Cardiac septum (tissue), 1 donor: ENCODE measurements at regions not wholly inside any gene's neighbourhood (a gene's known extent, or its start where the extent isn't known, plus 50 kb on each side); places are given as distances from the start of the nearest gene placed in this dataset.
"Not testable (repeated sequence)": the region's sequence is repeated elsewhere in the genome, so short reads cannot be mapped to it uniquely, and the experiment has no call there.

ENCODE experiments used
- DNase-seq: peaks from one replicate; pipeline ENCODE4 v3.0.0-alpha.2; 2020; ENCODE audit warnings: low spot score
- intact Hi-C: fragments of 100-400 bp; cut with DNase I; formaldehyde crosslinking; loops from one replicate; pipeline ENCODE4 v1.14.0; 2022
- donor health status: DM: no; HTN: no; CAD: no.

GRCh38 chr1:70490153-70490552, 79.1 kb downstream of the CTH start:
- DNase-seq = no peak
- intact Hi-C loops = no loop called here

- intact Hi-C loops = no loop called here
- DNase-seq = no peak
Observed at GRCh38 chr1:70495370-70495769, 84.3 kb downstream of the CTH start.

DNA sequence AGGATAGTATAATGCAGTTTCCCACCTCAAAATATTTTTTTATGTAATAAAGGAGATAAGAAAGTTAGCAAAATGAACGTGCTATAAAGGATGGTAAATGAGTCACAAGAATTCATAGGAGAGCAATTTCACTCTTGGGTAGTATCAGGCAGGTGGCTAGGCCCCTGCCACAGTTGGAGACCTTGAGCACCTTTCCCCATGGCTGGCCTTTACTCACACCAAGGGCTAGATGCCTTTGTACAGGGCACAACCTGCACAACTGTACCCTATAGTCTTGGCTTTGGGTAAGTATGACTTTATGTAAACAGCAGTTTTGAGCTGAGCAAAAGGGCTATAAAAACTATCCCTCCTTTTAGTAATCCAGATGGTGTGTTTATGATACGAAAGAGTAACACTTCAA, 85.1 kb downstream of the CTH start:
- intact Hi-C loops = no loop called here
- no peak for DNase-seq

DNA sequence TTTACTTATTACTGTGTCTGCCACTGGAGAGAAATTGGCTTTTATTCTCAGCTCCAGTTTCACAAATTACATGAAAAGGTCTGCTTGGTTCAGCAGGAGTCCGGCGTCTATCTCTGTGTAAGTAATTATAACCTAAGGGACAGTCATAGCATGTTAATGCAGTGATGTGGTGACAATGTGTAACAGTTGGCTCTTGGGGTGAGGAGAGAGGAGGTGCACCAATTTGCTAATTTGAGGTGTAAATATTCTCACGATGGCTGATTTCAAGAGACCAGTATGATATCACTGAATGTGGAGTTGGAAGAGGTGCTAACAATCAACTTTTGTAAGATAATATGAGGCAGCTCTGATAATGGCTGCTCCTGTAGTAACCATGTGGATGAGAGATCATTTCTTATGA, 86.1 kb downstream of the CTH start:
- intact Hi-C loops = no loop called here

GRCh38 chr1:70498666-70499065, 87.6 kb downstream of the CTH start:
- intact Hi-C loops = no loop called here
- no peak for DNase-seq

More for the DNA sequence above, 86.1 kb downstream of the CTH start:
- no peak for DNase-seq

DNA sequence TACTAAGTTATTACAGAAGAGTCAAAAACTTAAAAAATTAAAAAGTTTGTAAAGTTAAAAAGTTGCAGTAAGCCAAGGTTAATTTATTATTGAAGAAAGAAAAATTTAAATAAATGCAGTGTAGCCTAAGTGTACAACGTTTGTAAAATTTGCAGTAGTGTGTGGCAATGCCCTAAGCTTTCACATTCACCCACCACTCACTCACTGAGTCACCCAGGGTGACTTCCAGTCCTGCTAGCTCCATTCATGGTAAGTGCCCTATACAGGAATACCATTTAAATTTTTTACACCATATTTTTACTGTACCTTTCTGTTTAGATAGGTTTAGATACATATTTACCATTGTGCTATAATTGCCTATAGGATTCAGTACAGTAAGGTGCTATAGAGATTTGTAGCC, 88.6 kb downstream of the CTH start:
- intact Hi-C loops = no loop called here
- no peak for DNase-seq

- DNase-seq = no peak
- intact Hi-C loops = no loop called here
Observed at GRCh38 chr1:70503358-70503757, 92.3 kb downstream of the CTH start.

GRCh38 chr1:70504176-70504820, 93.2 kb downstream of the CTH start:
- no peak for DNase-seq
- intact Hi-C loops = no loop called here

DNA sequence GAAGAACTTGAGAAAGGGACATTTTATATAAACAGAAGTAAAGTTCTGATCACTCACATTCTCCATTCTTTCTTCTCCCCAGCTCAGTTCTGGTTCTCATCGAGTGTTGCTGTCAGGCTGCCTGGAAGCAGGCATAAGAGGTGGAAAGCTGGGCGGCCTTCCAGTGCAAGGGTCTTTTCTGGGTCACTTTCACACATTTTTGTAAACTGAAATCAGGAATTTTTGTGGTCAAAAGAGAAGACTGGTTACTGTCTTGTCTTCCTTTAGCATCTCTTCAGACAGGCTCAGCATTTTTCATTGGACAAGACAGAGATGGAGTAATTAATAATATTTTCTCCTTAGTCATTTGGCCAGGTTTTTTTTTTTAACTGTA, 93.7 kb downstream of the CTH start:
- intact Hi-C loops = no loop called here
- DNase-seq = no peak

DNA sequence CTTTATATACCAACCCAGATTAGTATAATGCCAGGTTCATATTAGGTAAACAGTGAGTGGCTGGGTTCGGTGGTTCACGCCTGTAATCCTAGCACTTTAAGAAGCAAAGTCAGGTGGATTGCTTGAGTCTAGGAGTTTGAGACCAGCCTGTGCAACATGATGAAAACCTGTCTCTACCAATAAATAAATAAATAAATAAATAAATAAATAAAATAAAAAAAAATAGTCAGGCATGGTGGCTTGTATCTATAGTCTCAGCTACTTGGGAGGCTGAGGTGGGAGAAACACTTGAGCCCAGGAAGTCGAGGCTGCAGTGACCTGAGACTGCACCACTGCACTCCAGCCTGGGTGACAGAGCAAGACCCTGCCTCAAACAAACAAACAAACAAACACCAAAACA, 96.9 kb downstream of the CTH start:
- intact Hi-C loops, DNase-seq: not testable (repeated sequence)

DNA sequence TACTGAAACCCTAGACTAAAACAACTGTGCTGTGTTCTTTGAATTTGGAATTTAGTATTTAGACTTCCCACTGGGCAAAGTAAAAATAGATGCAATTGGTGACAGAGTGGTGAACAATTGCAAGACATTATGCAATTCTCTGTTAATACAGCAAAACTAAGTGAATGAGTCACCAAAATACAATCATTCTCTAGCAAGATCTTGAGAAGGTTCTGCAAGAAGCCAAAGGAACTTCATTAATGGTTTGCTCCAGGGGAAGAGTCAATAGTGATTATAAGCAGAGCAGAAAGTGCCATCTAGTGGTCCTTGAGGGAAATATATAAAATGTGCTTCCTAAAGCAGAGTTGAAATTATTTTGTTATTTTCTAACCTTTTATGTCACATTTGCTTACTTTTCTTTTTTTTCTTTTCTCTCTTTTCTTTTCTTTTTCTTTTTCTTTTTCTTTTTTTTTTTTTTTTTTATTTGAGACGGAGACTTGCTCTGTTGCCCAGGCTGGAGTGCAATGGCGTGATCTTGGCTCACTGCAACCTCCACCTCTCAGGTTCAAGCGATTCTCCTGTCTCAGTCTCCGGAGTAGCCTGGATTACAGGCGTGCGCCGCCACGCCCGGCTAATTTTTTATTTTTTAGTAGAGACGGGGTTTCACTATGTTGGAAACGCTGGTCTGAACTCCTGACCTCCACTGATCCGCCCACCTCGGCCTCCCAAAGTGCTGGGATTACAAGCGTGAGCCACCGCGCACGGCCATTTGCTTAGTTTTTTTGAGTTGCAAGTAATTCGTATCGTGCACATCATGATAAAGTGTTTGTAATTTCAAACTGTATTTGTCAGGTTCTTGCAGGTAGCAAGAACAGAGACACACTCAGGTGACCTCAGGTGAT, 99.2 kb downstream of the CTH start:
- no peak for DNase-seq
- intact Hi-C loops = loop anchor here (5.0 kb wide), 2 partner anchors 68 to 378 kb away; no protein-coding TSS in a partner anchor

- intact Hi-C loops = no loop called here
- no peak for DNase-seq
Observed at GRCh38 chr1:70517444-70517843, 106.4 kb downstream of the CTH start.

DNA sequence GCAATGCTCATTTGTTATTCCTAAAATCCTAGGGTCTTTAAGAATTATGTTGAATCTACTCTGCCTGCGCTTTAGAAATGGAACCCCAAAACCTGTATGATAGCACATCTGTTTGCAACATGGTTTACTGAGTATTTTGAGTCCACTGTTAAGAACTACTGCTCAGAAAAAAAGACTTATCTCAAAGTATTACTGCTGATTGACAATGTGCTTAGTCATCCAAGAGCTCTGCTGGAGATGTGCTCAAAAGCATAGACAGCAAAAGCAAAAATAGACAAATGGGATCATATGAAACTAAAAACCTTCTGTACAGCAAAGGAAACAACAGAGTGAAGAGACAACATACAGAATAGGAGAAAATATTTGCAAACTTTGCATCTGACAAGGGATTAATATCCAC, 107.0 kb downstream of the CTH start:
- intact Hi-C loops = no loop called here
- no peak for DNase-seq

DNA sequence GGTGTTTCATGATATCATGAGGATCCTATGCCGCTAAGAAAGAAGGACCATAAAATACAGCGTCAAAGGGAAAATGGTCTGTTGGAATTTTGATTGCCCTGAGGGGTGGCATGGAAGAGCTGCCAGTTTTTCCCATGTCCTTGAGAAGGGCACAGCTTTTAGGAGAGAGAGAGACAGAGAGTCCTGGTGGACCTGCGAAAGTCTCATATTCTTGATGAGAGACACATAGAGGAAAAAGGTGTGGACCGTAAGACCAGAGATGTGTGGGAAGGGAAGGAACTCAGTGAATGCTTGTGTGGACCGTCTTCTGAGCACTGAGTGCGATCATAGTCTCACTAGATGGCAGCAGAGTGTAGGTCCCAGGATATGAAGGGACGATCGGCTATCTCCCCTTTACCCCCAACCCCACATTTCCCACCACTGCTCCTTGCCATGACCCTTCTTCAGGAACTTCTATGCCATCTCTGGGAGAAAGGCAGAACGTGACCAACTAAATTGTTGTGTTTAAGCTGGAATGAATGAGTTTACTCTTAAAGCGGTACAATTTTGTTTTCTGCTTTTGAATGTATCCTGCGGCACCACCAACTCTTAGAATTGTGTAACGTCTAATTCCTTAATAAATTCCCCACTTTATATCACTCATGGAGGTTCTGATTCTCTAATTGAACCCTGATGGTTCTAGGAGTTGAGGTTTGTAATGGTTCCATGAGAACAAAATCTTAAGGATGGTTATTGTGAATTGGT, 117.7 kb downstream of the CTH start:
- intact Hi-C loops = loop anchor here (2.0 kb wide), 1 partner anchor 522 kb away; no protein-coding TSS in a partner anchor
- no peak for DNase-seq

DNA sequence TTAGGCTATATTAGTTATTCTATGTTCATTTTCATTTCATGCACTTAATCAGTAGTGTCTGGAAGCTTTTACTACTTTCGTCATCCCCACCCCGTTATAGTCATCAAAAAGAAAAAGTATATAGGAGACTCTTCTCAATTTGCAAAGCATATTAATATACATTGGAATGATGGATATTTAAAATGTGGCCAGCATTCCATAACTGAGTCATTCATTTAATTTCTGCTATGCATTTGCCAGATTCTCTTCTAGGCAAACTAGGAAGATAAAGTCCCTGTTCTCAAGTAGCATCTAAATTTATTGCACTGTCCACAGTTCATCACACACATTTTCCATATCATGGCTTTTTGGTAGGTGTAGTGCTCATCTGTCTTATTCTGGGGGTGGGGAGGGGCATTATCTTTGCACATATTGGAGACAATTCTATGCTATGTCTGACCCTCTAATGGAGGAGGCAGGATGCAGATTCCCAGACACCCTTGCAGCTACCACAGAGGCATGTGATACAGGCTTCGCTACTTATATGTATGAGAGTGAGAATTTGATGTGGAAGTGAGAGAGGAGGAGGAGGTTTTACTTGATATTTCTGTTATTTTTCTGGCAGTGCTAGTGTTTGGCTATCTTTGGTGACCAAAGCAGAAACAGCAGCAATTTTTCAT, 125.8 kb downstream of the CTH start:
- intact Hi-C loops = no loop called here
- DNase-seq = no peak

GRCh38 chr1:70537788-70538187, 126.7 kb downstream of the CTH start:
- DNase-seq = no peak
- intact Hi-C loops = no loop called here

DNA sequence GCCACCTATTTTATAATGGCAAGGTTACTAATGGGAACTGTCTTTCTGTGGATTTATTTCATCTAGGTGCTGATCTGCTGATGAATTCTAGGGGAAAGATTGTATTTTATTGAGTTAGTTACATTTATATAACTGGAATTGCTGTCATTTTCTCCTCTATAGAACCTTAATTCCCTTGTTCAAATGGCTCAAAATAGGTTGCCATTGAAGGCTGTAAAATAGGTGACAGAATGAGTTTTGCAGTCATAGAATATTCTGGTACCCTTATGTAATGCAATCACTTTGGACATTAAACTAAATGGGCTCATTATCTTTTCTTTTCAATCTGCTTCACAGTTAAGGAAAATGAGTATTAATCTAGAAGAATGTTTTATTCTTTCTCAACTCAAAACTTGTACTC, 131.0 kb downstream of the CTH start:
- intact Hi-C loops = no loop called here

DNA sequence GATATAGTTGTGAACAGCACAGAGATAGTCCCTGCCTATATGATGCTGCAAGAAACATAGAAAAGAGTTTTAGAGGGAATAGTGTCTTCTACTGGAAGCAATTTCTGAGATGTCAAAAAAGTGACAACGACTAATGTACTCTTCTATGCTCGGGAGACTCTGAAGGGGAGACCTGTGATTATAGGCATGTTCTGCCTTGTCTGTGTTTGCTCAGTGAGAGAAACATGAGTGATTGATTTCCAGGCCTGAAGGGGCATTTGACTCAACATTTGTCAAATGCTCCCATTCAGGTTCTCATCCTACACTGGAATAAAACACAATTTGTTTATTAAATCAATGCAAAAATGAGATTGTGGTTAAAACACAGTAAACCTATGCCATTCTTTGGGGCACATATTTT, 131.8 kb downstream of the CTH start:
- intact Hi-C loops = no loop called here
- DNase-seq = no peak

More for the DNA sequence above, 131.0 kb downstream of the CTH start:
- no peak for DNase-seq

DNA sequence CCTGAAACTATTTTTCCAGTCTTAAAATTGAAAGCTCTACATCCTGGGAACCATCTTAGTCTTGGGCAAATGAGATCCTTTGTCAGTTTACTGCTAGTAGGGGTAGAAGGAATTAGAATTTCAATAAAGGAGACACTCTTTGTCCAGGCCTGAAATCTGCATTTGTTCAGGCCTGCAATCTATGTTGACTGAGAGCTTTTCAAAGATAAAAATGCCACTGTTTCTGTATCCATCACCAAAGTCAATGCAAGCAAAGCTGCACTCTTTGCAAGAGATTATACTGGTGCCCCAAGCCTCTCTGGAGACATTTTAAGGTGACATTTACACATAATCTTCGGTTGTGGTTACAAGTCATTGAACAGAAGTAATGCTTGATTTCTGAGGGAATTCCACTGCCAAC, 135.7 kb downstream of the CTH start:
- intact Hi-C loops = no loop called here
- DNase-seq = no peak
